ENCODE measurements at regions not wholly inside any gene's neighbourhood (a gene's known extent, or its start where the extent isn't known, plus 50 kb on each side); places are given as distances from the start of the nearest gene placed in this dataset.

DNA sequence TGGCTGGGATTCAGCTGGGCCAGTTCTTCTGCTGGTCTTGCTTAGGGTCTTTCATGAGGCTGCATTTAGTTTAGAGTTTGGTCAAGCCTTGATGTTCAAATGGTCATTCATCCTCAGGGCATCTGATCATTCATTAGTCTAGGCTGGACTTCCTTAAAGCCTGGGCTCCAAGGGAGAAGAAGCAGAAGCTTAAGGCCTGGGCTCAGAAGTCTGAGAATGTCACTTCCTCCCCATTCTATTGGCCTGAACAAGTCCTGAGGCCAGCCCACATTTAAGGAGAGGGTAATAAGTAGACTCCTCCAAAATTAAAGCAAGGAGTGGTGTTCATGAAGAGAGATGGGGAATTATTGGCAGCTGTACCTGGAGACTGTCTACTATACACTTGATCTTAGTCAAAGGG lies 193.2 kb upstream of the HABP2 start:
- POLR2A ChIA-PET = no interaction called here
- intact Hi-C loops (cut with micrococcal nuclease; ENCODE audit: unreplicated experiment) (no loop called here), in situ Hi-C loops (cut with HindIII; ENCODE audit: low pct_unique_long_range_greater_than_20kb, low sequenced_read_pairs) (no loop called here)
- TF ChIP-seq SIN3A (IDR thresholded peaks at IDR 0.05; ENCODE audit: borderline replicate concordance, insufficient read depth, low read depth, low read length) = no peak
- TF ChIP-seq, protein P1, sequence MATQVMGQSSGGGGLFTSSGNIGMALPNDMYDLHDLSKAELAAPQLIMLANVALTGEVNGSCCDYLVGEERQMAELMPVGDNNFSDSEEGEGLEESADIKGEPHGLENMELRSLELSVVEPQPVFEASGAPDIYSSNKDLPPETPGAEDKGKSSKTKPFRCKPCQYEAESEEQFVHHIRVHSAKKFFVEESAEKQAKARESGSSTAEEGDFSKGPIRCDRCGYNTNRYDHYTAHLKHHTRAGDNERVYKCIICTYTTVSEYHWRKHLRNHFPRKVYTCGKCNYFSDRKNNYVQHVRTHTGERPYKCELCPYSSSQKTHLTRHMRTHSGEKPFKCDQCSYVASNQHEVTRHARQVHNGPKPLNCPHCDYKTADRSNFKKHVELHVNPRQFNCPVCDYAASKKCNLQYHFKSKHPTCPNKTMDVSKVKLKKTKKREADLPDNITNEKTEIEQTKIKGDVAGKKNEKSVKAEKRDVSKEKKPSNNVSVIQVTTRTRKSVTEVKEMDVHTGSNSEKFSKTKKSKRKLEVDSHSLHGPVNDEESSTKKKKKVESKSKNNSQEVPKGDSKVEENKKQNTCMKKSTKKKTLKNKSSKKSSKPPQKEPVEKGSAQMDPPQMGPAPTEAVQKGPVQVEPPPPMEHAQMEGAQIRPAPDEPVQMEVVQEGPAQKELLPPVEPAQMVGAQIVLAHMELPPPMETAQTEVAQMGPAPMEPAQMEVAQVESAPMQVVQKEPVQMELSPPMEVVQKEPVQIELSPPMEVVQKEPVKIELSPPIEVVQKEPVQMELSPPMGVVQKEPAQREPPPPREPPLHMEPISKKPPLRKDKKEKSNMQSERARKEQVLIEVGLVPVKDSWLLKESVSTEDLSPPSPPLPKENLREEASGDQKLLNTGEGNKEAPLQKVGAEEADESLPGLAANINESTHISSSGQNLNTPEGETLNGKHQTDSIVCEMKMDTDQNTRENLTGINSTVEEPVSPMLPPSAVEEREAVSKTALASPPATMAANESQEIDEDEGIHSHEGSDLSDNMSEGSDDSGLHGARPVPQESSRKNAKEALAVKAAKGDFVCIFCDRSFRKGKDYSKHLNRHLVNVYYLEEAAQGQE (IDR thresholded peaks at IDR 0.05; ENCODE audit: insufficient read depth in 1 of 2, low read depth in 2 of 2, low read length in 1 of 2) = no peak
- TF ChIP-seq POLR2AphosphoS5 (IDR thresholded peaks at IDR 0.05; ENCODE audit: low read depth, low read length) = no peak
- TF ChIP-seq, protein P2, sequence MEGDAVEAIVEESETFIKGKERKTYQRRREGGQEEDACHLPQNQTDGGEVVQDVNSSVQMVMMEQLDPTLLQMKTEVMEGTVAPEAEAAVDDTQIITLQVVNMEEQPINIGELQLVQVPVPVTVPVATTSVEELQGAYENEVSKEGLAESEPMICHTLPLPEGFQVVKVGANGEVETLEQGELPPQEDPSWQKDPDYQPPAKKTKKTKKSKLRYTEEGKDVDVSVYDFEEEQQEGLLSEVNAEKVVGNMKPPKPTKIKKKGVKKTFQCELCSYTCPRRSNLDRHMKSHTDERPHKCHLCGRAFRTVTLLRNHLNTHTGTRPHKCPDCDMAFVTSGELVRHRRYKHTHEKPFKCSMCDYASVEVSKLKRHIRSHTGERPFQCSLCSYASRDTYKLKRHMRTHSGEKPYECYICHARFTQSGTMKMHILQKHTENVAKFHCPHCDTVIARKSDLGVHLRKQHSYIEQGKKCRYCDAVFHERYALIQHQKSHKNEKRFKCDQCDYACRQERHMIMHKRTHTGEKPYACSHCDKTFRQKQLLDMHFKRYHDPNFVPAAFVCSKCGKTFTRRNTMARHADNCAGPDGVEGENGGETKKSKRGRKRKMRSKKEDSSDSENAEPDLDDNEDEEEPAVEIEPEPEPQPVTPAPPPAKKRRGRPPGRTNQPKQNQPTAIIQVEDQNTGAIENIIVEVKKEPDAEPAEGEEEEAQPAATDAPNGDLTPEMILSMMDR (IDR thresholded peaks at IDR 0.05) = no peak
- no peaks in the 10 kb centered on the region for H3K9me3 ChIP-seq (ENCODE audit: control insufficient read depth, insufficient read depth, low read depth, low read length)
- no peaks in the 10 kb centered on the region for H3K36me3 ChIP-seq (ENCODE audit: control insufficient read depth, insufficient read depth, low read length)
- H3K27me3 ChIP-seq (ENCODE audit: control insufficient read depth, insufficient read depth, low read length) = peaks cover 47% of the 10 kb centered on the region
- H3K4me3 ChIP-seq (ENCODE audit: low read depth in 2 of 2, low read length in 2 of 2) = no peak overlapping the region
- no TSS peak for BruUV-seq (replicated peaks)
- no peak for ATAC-seq
- DNase-seq (ENCODE audit: low read depth, low spot score) = no peak
- H3K27ac ChIP-seq (ENCODE audit: low read length) = no peak overlapping the region
- CTCF ChIA-PET = interaction anchor here (0.6 to 0.9 kb wide), 2 partner anchors 9 to 24 kb away, joined by 3 to 4 read pairs; no protein-coding TSS in a partner anchor
- H3K4me1 ChIP-seq (ENCODE audit: control insufficient read depth, insufficient read depth, low read length) = no peaks in the 10 kb centered on the region

DNA sequence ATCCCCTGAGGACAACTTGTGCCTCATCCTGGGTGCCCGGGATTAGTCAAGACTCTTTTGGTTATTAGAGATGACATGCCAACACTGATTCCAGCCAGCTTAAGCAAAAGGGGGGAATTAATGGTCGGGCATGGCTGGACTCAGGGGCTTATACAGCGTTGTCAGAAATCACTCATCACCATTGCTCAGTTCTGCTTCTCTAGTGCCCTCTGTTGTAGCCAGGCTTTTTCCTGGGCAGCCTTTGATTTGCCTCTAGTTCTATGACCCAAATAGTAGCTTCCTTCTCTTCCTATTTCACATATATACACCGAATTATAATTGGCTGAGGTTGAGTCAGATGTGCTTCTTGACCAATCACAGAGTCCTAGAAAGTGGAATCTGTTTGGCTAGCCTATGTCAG lies 192.0 kb upstream of the HABP2 start:
- in situ Hi-C loops (cut with HindIII; ENCODE audit: low pct_unique_long_range_greater_than_20kb, low sequenced_read_pairs) (no loop called here), intact Hi-C loops (cut with micrococcal nuclease; ENCODE audit: unreplicated experiment) (no loop called here)
- Histone ChIP-seq H3K9me3 (ENCODE audit: control insufficient read depth, insufficient read depth, low read depth, low read length) (no peaks in the 10 kb centered on the region), H3K36me3 (ENCODE audit: control insufficient read depth, insufficient read depth, low read length) (no peaks in the 10 kb centered on the region), H3K27me3 (ENCODE audit: control insufficient read depth, insufficient read depth, low read length) (peaks cover 38% of the 10 kb centered on the region), H3K4me3 (ENCODE audit: low read depth in 2 of 2, low read length in 2 of 2) (no peak overlapping the region), H3K4me1 (ENCODE audit: control insufficient read depth, insufficient read depth, low read length) (no peaks in the 10 kb centered on the region), H3K27ac (ENCODE audit: low read length) (no peak overlapping the region)
- CTCF ChIA-PET = no interaction called here
- POLR2A ChIA-PET = interaction anchor here (0.5 kb wide), 1 partner anchor 399 kb away, joined by 3 read pairs; no protein-coding TSS in a partner anchor
- TF ChIP-seq, protein P1 (IDR thresholded peaks at IDR 0.05; ENCODE audit: insufficient read depth in 1 of 2, low read depth in 2 of 2, low read length in 1 of 2) = no peak
- TF ChIP-seq, protein P2 (IDR thresholded peaks at IDR 0.05) = peak; percentile 15
- TF ChIP-seq POLR2AphosphoS5 (IDR thresholded peaks at IDR 0.05; ENCODE audit: low read depth, low read length) = no peak
- no peak for TF ChIP-seq TCF7L2 (IDR thresholded peaks at IDR 0.05; ENCODE audit: low read depth, low read length)
- ATAC-seq (no peak), DNase-seq (ENCODE audit: low read depth, low spot score) (no peak)
- BruUV-seq (replicated peaks) = no TSS peak
